ENCODE measurements at regions not wholly inside any gene's neighbourhood (a gene's known extent, or its start where the extent isn't known, plus 50 kb on each side); places are given as distances from the start of the nearest gene placed in this dataset.

DNA sequence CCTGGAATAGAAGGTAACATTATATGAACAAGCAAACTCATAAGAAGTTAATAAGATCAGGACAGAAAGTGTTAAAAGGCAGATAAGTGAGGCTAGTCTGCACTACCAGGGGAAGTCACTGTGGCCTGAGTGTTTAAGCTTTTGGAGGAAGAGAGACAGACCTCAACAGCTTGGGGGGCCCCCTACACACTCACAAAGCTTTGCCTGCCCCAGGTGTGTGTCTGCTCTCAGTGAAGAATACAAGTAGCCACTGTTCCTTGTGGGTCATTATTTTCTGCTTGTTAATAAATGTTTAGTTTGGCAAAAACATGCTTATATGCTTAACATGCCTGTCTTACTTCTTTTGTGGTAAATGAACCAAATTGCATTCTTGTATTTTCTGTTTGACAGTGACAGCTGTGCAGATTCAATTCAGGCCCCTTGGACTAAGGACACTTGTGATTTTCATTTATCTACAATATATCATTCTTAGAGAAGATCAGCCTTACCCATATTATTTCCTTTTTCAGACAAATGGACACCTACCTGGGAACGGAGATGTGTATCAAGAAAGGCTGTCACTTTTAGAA is 50.7 kb upstream of the C12orf71 start:
- TF ChIP-seq NFIC (IDR thresholded peaks at IDR 0.05) (no peak), FOXM1 (IDR thresholded peaks at IDR 0.05; ENCODE audit: borderline replicate concordance, low read depth) (no peak), TAF1 (IDR thresholded peaks at IDR 0.05; ENCODE audit: low read depth) (no peak), TEAD4 (IDR thresholded peaks at IDR 0.05) (no peak), RAD21 (IDR thresholded peaks at IDR 0.05; ENCODE audit: low read depth) (no peak), CEBPB (IDR thresholded peaks at IDR 0.05) (no peak), EGR1 (IDR thresholded peaks at IDR 0.05) (no peak), EP300 (IDR thresholded peaks at IDR 0.05; ENCODE audit: borderline replicate concordance) (no peak), ZBTB7A (IDR thresholded peaks at IDR 0.05; ENCODE audit: low read depth) (no peak)
- TF ChIP-seq, protein P1, sequence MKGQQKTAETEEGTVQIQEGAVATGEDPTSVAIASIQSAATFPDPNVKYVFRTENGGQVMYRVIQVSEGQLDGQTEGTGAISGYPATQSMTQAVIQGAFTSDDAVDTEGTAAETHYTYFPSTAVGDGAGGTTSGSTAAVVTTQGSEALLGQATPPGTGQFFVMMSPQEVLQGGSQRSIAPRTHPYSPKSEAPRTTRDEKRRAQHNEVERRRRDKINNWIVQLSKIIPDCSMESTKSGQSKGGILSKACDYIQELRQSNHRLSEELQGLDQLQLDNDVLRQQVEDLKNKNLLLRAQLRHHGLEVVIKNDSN (IDR thresholded peaks at IDR 0.05): no peak
- TF ChIP-seq, protein P2, sequence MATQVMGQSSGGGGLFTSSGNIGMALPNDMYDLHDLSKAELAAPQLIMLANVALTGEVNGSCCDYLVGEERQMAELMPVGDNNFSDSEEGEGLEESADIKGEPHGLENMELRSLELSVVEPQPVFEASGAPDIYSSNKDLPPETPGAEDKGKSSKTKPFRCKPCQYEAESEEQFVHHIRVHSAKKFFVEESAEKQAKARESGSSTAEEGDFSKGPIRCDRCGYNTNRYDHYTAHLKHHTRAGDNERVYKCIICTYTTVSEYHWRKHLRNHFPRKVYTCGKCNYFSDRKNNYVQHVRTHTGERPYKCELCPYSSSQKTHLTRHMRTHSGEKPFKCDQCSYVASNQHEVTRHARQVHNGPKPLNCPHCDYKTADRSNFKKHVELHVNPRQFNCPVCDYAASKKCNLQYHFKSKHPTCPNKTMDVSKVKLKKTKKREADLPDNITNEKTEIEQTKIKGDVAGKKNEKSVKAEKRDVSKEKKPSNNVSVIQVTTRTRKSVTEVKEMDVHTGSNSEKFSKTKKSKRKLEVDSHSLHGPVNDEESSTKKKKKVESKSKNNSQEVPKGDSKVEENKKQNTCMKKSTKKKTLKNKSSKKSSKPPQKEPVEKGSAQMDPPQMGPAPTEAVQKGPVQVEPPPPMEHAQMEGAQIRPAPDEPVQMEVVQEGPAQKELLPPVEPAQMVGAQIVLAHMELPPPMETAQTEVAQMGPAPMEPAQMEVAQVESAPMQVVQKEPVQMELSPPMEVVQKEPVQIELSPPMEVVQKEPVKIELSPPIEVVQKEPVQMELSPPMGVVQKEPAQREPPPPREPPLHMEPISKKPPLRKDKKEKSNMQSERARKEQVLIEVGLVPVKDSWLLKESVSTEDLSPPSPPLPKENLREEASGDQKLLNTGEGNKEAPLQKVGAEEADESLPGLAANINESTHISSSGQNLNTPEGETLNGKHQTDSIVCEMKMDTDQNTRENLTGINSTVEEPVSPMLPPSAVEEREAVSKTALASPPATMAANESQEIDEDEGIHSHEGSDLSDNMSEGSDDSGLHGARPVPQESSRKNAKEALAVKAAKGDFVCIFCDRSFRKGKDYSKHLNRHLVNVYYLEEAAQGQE (IDR thresholded peaks at IDR 0.05; ENCODE audit: low read depth): no peak
- TF ChIP-seq, protein P3, sequence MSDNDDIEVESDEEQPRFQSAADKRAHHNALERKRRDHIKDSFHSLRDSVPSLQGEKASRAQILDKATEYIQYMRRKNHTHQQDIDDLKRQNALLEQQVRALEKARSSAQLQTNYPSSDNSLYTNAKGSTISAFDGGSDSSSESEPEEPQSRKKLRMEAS (IDR thresholded peaks at IDR 0.05): no peak

DNA sequence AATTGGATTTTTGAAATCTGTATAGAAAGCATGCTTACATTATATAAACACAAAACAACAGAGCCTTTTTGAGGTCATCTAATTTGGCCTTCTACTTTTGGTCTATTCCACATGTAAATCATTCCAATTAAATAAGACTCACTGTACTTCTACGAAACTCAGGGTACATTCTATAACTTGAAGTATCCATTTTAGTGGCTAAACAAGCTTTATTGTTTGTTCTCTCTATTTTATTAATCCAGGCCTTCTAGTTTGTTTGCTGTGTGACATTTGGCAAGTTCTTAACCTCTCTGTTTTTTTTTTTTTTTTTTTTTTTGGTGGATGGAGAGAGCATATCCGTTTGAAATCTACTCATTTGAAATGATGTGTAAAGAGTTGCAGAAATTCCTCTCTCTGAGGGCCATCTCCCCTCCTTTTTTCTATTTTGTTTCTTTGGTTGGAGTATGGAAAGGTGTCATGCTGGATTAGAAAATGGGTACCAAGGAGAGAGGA is 58.1 kb upstream of the C12orf71 start:
- TF ChIP-seq ZBTB7A (IDR thresholded peaks at IDR 0.05; ENCODE audit: low read depth) (no peak), TAF1 (IDR thresholded peaks at IDR 0.05; ENCODE audit: low read depth) (no peak), CEBPB (IDR thresholded peaks at IDR 0.05) (no peak), EGR1 (IDR thresholded peaks at IDR 0.05) (no peak), NFIC (IDR thresholded peaks at IDR 0.05) (no peak), TEAD4 (IDR thresholded peaks at IDR 0.05) (no peak), EP300 (IDR thresholded peaks at IDR 0.05; ENCODE audit: borderline replicate concordance) (no peak), YY1 (IDR thresholded peaks at IDR 0.05; ENCODE audit: low read depth) (no peak), CREB1 (IDR thresholded peaks at IDR 0.05; ENCODE audit: low read depth) (no peak)
- TF ChIP-seq, protein P3 (IDR thresholded peaks at IDR 0.05): no peak
- TF ChIP-seq, protein P1 (IDR thresholded peaks at IDR 0.05): no peak
- TF ChIP-seq, protein P2 (IDR thresholded peaks at IDR 0.05; ENCODE audit: low read depth): no peak

DNA sequence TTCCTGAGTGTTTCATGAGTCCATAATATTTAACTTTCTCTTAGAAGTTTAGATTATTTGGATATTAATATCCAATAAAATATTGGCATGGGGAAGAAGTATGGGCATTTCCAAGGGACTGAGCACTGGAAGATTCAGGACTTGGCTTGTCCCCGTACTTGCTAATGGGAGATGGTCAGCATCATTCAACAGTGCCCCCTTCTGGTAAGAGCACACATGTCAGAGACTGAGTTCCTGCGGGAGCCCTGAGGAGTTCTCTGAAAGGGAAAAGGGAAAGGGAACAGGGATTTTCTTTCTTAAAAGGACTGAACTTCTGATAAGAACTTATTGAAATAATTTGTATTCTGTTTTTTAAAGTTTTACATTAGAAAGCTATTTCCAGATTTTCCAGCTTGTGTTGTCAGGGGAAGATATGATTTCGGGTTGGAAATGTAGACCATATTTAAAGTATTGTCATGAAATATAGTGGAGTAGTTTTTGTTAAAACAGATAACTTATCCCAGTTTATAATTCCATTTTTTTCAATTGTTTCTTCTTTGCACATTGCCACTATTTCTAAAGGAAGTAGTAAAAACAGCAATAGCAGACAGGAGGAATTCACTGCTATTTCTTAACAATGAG is 59.8 kb upstream of the C12orf71 start:
- TF ChIP-seq EP300 (IDR thresholded peaks at IDR 0.05; ENCODE audit: borderline replicate concordance) (no peak), YY1 (IDR thresholded peaks at IDR 0.05; ENCODE audit: low read depth) (peak; percentile 33; the same call in 1 of the 2 replicates), RAD21 (IDR thresholded peaks at IDR 0.05; ENCODE audit: low read depth) (peak; percentile 90)

DNA sequence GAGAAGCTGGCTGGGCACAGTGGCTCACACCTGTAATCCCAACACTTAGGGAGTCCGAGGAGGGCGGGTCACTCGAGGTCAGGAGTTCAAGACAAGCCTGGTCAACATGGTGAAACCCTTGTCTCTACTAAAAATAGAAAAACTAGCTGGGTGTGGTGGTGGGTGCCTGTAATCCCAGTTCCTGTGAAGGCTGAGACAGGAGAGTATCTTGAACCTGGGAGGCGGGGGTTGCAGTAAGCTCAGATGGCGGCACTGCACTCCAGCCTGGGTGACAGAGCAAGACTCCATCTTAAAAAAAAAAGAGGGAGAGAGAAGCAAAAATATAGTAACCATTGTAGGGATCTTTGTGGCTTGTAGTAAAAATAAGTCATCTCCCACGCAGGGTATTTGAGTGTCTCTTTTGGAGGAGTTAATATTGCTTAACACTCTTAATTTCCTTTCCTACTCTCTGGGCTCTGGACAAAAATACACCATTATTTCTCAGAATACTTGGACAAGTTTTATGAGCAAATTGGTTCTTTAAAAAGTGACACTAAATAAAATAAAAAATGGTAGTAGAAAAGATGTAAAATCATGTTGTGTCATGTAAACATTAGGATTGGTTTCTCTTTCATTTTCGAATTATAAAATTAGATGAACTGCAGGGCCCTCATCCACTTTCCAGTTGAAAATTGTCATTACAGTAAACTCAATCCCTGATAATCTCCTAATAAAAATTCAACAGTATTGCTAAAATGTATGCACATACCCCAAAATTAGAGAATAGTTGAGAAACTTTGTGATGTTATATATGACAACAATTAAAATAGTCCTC is 61.1 kb upstream of the C12orf71 start:
- TF ChIP-seq, protein P1 (IDR thresholded peaks at IDR 0.05): no peak
- TF ChIP-seq EP300 (IDR thresholded peaks at IDR 0.05; ENCODE audit: borderline replicate concordance) (no peak), NFIC (IDR thresholded peaks at IDR 0.05) (no peak), TEAD4 (IDR thresholded peaks at IDR 0.05) (no peak), CEBPB (IDR thresholded peaks at IDR 0.05) (no peak), EGR1 (IDR thresholded peaks at IDR 0.05) (no peak), TAF1 (IDR thresholded peaks at IDR 0.05; ENCODE audit: low read depth) (no peak), ZBTB7A (IDR thresholded peaks at IDR 0.05; ENCODE audit: low read depth) (no peak), FOXM1 (IDR thresholded peaks at IDR 0.05; ENCODE audit: borderline replicate concordance, low read depth) (no peak), RAD21 (IDR thresholded peaks at IDR 0.05; ENCODE audit: low read depth) (no peak), TCF12 (IDR thresholded peaks at IDR 0.05; ENCODE audit: low read depth) (no peak), CREB1 (IDR thresholded peaks at IDR 0.05; ENCODE audit: low read depth) (no peak), YY1 (IDR thresholded peaks at IDR 0.05; ENCODE audit: low read depth) (no peak)
- TF ChIP-seq, protein P2 (IDR thresholded peaks at IDR 0.05; ENCODE audit: low read depth): no peak
- TF ChIP-seq, protein P3 (IDR thresholded peaks at IDR 0.05): no peak
